ENCODE measurements at regions not wholly inside any gene's neighbourhood (a gene's known extent, or its start where the extent isn't known, plus 50 kb on each side); places are given as distances from the start of the nearest gene placed in this dataset.

DNA sequence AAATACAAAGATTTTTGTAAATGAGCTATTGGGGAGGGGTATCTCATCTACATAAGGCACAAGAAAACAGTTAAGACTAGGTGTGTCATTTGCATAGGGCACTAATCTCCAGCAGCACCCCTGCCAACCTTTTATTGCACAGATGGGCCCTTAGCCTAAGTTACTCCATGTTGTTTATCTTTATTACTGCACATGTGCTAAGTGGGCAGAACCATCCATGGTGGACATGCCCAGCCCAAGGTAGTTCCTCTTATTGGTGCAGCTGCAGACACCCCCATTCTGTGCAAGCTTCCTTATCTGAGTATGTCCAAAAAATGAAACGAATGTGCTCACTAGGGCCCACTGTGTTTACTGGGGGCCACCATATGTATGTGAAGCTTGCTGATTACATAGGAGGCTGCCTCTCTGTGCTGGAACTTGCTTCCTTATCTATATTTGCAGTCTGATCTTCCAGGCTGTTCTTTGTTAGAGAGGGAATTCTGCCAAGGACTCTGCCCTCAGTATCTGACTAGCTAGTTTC is 77.3 kb upstream of the NEK7 start (continued):
- TF ChIP-seq, protein P1, sequence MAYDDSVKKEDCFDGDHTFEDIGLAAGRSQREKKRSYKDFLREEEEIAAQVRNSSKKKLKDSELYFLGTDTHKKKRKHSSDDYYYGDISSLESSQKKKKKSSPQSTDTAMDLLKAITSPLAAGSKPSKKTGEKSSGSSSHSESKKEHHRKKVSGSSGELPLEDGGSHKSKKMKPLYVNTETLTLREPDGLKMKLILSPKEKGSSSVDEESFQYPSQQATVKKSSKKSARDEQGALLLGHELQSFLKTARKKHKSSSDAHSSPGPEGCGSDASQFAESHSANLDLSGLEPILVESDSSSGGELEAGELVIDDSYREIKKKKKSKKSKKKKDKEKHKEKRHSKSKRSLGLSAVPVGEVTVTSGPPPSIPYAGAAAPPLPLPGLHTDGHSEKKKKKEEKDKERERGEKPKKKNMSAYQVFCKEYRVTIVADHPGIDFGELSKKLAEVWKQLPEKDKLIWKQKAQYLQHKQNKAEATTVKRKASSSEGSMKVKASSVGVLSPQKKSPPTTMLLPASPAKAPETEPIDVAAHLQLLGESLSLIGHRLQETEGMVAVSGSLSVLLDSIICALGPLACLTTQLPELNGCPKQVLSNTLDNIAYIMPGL (CRISPR knock-in tag; IDR thresholded peaks at IDR 0.05): no peak
- TF ChIP-seq ZNF384 (IDR thresholded peaks at IDR 0.05; ENCODE audit: low read depth, low read length) (no peak), GMEB1 (CRISPR knock-in tag; IDR thresholded peaks at IDR 0.05) (peak; percentile 74), ZNF79 (CRISPR knock-in tag; IDR thresholded peaks at IDR 0.05; ENCODE audit: low read depth) (peak; percentile 91), CBX2 (IDR thresholded peaks at IDR 0.05; ENCODE audit: insufficient read depth, low read length, poor library complexity, severe bottlenecking) (no peak), THAP12 (CRISPR knock-in tag; IDR thresholded peaks at IDR 0.05) (no peak), ZBTB1 (CRISPR knock-in tag; IDR thresholded peaks at IDR 0.05; ENCODE audit: borderline replicate concordance, low read depth) (no peak), U2AF2 (optimal IDR thresholded peaks at IDR 0.05; ENCODE audit: low read depth, low read length) (no peak), ZHX1 (conservative IDR thresholded peaks at IDR 0.05; ENCODE audit: low read length) (no peak), SNAPC5 (CRISPR knock-in tag; IDR thresholded peaks at IDR 0.05) (peak; percentile 62; the same call in 1 of the 2 replicates)
- TF ChIP-seq, protein P2, sequence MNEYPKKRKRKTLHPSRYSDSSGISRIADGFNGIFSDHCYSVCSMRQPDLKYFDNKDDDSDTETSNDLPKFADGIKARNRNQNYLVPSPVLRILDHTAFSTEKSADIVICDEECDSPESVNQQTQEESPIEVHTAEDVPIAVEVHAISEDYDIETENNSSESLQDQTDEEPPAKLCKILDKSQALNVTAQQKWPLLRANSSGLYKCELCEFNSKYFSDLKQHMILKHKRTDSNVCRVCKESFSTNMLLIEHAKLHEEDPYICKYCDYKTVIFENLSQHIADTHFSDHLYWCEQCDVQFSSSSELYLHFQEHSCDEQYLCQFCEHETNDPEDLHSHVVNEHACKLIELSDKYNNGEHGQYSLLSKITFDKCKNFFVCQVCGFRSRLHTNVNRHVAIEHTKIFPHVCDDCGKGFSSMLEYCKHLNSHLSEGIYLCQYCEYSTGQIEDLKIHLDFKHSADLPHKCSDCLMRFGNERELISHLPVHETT (CRISPR knock-in tag; conservative IDR thresholded peaks at IDR 0.05 in 1 of 2, IDR thresholded peaks at IDR 0.05 in 1 of 2): peak in 1 of 2 experiments; percentile 98; a peak in 2 of 4 replicates
- TF ChIP-seq, protein P3, sequence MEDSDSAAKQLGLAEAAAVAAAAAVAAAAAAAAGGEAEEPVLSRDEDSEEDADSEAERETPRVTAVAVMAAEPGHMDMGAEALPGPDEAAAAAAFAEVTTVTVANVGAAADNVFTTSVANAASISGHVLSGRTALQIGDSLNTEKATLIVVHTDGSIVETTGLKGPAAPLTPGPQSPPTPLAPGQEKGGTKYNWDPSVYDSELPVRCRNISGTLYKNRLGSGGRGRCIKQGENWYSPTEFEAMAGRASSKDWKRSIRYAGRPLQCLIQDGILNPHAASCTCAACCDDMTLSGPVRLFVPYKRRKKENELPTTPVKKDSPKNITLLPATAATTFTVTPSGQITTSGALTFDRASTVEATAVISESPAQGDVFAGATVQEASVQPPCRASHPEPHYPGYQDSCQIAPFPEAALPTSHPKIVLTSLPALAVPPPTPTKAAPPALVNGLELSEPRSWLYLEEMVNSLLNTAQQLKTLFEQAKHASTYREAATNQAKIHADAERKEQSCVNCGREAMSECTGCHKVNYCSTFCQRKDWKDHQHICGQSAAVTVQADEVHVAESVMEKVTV (CRISPR knock-in tag; IDR thresholded peaks at IDR 0.05): peak; percentile 61
- TF ChIP-seq, protein P4, sequence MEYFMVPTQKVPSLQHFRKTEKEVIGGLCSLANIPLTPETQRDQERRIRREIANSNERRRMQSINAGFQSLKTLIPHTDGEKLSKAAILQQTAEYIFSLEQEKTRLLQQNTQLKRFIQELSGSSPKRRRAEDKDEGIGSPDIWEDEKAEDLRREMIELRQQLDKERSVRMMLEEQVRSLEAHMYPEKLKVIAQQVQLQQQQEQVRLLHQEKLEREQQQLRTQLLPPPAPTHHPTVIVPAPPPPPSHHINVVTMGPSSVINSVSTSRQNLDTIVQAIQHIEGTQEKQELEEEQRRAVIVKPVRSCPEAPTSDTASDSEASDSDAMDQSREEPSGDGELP (CRISPR knock-in tag; IDR thresholded peaks at IDR 0.05; ENCODE audit: borderline replicate concordance): no peak

Data from K562 (cell line).